Endodermal cell (in vitro differentiated cells): ENCODE measurements at regions not wholly inside any gene's neighbourhood (a gene's known extent, or its start where the extent isn't known, plus 50 kb on each side); places are given as distances from the start of the nearest gene placed in this dataset.
A peak's percentile ranks its signal among the peaks of the same experiment; 100 is the strongest.

Source experiments
- DNase-seq: peaks from one replicate; pipeline ENCODE4 v3.0.0-alpha.2; 2017
- H3K27ac ChIP-seq: 2 replicates; pipeline ENCODE4 v1.5.1; 2013; ENCODE audit warnings: mild to moderate bottlenecking, low read depth, low read length, moderate library complexity
- H3K27me3 ChIP-seq: 2 replicates; pipeline ENCODE4 v1.6.1; 2013; ENCODE audit warnings: mild to moderate bottlenecking, low read length, moderate library complexity; ENCODE audit not compliant: insufficient read depth, control insufficient read depth, poor library complexity, severe bottlenecking
- H3K36me3 ChIP-seq: 2 replicates; pipeline ENCODE4 v1.7.0; 2013; ENCODE audit warnings: mild to moderate bottlenecking, low read length, moderate library complexity; ENCODE audit not compliant: control insufficient read depth, insufficient read depth
- H3K4me1 ChIP-seq: one replicate; pipeline ENCODE4 v1.7.0; 2013; ENCODE audit warnings: low read length; ENCODE audit not compliant: control insufficient read depth, insufficient read depth
- H3K4me3 ChIP-seq: 2 replicates; pipeline ENCODE4 v1.5.1; 2013; ENCODE audit warnings: mild to moderate bottlenecking, low read length, moderate library complexity
- H3K9ac ChIP-seq: 2 replicates; pipeline ENCODE4 v1.6.1; 2013; ENCODE audit warnings: mild to moderate bottlenecking, low read length, moderate library complexity; ENCODE audit not compliant: poor library complexity, severe bottlenecking; ENCODE audit errors: extremely low read depth
- H3K9me3 ChIP-seq: 2 replicates; pipeline ENCODE4 v1.6.1; 2013; ENCODE audit warnings: mild to moderate bottlenecking, low read length, moderate library complexity; ENCODE audit not compliant: control insufficient read depth
- H3K27ac Mint-ChIP-seq: 2 replicates; pipeline ENCODE4 v1.8.0; 2020; ENCODE audit warnings: mixed read lengths
- H3K27me3 Mint-ChIP-seq: 2 replicates; pipeline ENCODE4 v1.8.0; 2021; ENCODE audit warnings: mild to moderate bottlenecking, mixed read lengths; ENCODE audit not compliant: insufficient read depth
- H3K36me3 Mint-ChIP-seq: 2 replicates; pipeline ENCODE4 v1.8.0; 2020; ENCODE audit warnings: low read depth, mixed read lengths
- H3K4me1 Mint-ChIP-seq: 2 replicates; pipeline ENCODE4 v1.8.0; 2020; ENCODE audit warnings: mixed read lengths
- H3K4me3 Mint-ChIP-seq: 2 replicates; pipeline ENCODE4 v1.8.0; 2020; ENCODE audit warnings: mild to moderate bottlenecking, moderate library complexity, mixed read lengths
- H3K9me3 Mint-ChIP-seq: 2 replicates; pipeline ENCODE4 v1.8.0; 2020; ENCODE audit warnings: mild to moderate bottlenecking, mixed read lengths
- CTCF ChIP-seq: fragments of 200-600 bp; sonication (generic); conservative IDR thresholded peaks from 2 replicates; pipeline ENCODE4 v1.5.0; 2021; ENCODE audit warnings: antibody characterized with exemption, mild to moderate bottlenecking
- WGBS, 2 experiments: methylation state at CpG; one replicate each; pipeline versions ENCODE4 v1.1.5 to v1.1.7; 2013; ENCODE audit warnings: missing lambda C conversion rate in 2 of 2, mixed read lengths in 1 of 2; ENCODE audit not compliant: insufficient coverage in 1 of 2, insufficient read length in 1 of 2; 5-methylcytosine and 5-hydroxymethylcytosine counted together

- no peak overlapping the region for H3K27ac Mint-ChIP-seq
- H3K9me3 Mint-ChIP-seq, result no peaks in the 10 kb centered on the region
- DNase-seq, result peak; percentile 46
- WGBS, 2 experiments, result 88% methylated on average over 6 of the region's 6 CpGs; no CpG with 5 or more reads in 1 of the 2 experiments
- H3K36me3 Mint-ChIP-seq, result no peaks in the 10 kb centered on the region
- no peak overlapping the region for H3K4me3 Mint-ChIP-seq
- Histone ChIP-seq H3K9me3 (no peaks in the 10 kb centered on the region), H3K9ac (no peak overlapping the region), H3K27me3 (no peaks in the 10 kb centered on the region), H3K36me3 (no peaks in the 10 kb centered on the region), H3K4me1 (no peaks in the 10 kb centered on the region), H3K4me3 (no peak overlapping the region), H3K27ac (no peak overlapping the region)
- H3K27me3 Mint-ChIP-seq, result no peaks in the 10 kb centered on the region
- TF ChIP-seq CTCF, result no peak
- peaks cover 43% of the 10 kb centered on the region for H3K4me1 Mint-ChIP-seq
Observed at GRCh38 chr7:88927-89231, 103.5 kb upstream of the FAM20C start.

GRCh38 chr7:89232-90019, 102.9 kb upstream of the FAM20C start:
- Mint-ChIP-seq H3K27me3 (no peaks in the 10 kb centered on the region), H3K36me3 (no peaks in the 10 kb centered on the region), H3K9me3 (no peaks in the 10 kb centered on the region), H3K4me1 (peaks cover 43% of the 10 kb centered on the region), H3K27ac (no peak overlapping the region), H3K4me3 (no peak overlapping the region)
- Histone ChIP-seq H3K9me3 (no peaks in the 10 kb centered on the region), H3K27ac (no peak overlapping the region), H3K27me3 (no peaks in the 10 kb centered on the region), H3K4me3 (no peak overlapping the region), H3K36me3 (no peaks in the 10 kb centered on the region), H3K4me1 (no peaks in the 10 kb centered on the region), H3K9ac (no peak overlapping the region)
- WGBS, 2 experiments, result 92% methylated on average over 7 to 9 of the region's 9 CpGs
- DNase-seq, result peak; percentile 47
- TF ChIP-seq CTCF, result no peak

- Histone ChIP-seq H3K36me3 (no peaks in the 10 kb centered on the region), H3K27me3 (no peaks in the 10 kb centered on the region), H3K9me3 (no peaks in the 10 kb centered on the region), H3K9ac (no peak overlapping the region), H3K4me3 (no peak overlapping the region), H3K27ac (no peak overlapping the region), H3K4me1 (no peaks in the 10 kb centered on the region)
- no peaks in the 10 kb centered on the region for H3K9me3 Mint-ChIP-seq
- TF ChIP-seq CTCF, result no peak
- no peak overlapping the region for H3K27ac Mint-ChIP-seq
- H3K27me3 Mint-ChIP-seq, result no peaks in the 10 kb centered on the region
- no peaks in the 10 kb centered on the region for H3K36me3 Mint-ChIP-seq
- WGBS, 2 experiments, result 82 to 90% methylated on average over 6 to 13 of the region's 13 CpGs
- no peak overlapping the region for H3K4me3 Mint-ChIP-seq
- peaks cover 38% of the 10 kb centered on the region for H3K4me1 Mint-ChIP-seq
- DNase-seq, result no peak
Observed at GRCh38 chr7:90111-91063, 102.0 kb upstream of the FAM20C start.
